Suppressor macrophage treated with lipopolysaccharide for 4 hours (primary cell): ENCODE measurements at regions not wholly inside any gene's neighbourhood (a gene's known extent, or its start where the extent isn't known, plus 50 kb on each side); places are given as distances from the start of the nearest gene placed in this dataset.
"Not testable (repeated sequence)": the region's sequence is repeated elsewhere in the genome, so short reads cannot be mapped to it uniquely, and the experiment has no call there.

Source experiments
- DNase-seq: peaks from one replicate; pipeline ENCODE4 v3.0.0-alpha.2; 2020

- DNase-seq: no peak
Measured at GRCh38 chr7:49486974-49487829, 286.2 kb upstream of the VWC2 start.

- no peak for DNase-seq
Measured at GRCh38 chr7:49487830-49488140, 285.7 kb upstream of the VWC2 start.

- DNase-seq: no peak
Measured at GRCh38 chr7:49488573-49488972, 284.9 kb upstream of the VWC2 start.

DNA sequence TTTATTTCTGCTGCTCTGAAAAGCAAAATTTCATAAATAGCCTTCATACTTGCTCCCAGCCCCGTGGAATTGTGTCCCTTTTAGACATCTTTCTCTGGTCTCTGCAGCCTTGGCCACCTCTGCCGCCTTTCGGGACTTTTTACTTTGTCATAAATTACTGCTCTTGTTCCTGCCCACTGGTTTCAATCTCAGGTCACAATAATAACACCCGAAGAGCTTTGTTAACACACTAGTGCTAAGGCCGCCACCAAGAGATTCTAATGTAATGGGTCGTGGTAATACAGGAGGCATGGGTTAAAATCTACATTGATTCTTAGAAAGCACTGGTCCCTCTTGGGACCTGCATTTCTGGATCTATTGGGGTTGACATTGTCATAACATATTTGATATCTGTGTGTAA is 276.0 kb upstream of the VWC2 start:
- DNase-seq: no peak

- no peak for DNase-seq
Measured at GRCh38 chr7:49500741-49501140, 272.7 kb upstream of the VWC2 start.

- not testable (repeated sequence) for DNase-seq
Measured at GRCh38 chr7:49507206-49507605, 266.2 kb upstream of the VWC2 start.

GRCh38 chr7:49513911-49514310 is 259.5 kb upstream of the VWC2 start:
- DNase-seq: no peak

DNA sequence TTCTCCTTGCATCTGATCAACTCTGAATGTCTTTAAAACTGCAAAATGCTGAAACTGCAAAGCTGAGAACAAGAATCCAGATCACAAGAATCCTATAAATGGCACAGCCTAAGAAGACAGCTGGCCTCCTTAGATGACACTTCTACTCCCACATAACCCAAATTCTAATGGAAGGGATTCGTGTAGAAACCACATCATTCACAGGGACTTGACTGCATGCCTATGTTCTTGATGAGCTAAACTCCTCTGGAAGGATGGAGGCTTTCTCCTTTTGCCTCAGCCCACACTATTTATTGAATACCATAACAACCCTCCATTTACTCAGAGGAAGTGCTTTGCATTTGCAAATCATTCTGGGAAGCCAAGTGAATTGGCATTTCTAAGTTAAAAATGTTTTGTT is 252.5 kb upstream of the VWC2 start:
- no peak for DNase-seq

GRCh38 chr7:49522111-49522510 is 251.3 kb upstream of the VWC2 start:
- DNase-seq: no peak

- no peak for DNase-seq
Measured at GRCh38 chr7:49523870-49524269, 249.6 kb upstream of the VWC2 start.

DNA sequence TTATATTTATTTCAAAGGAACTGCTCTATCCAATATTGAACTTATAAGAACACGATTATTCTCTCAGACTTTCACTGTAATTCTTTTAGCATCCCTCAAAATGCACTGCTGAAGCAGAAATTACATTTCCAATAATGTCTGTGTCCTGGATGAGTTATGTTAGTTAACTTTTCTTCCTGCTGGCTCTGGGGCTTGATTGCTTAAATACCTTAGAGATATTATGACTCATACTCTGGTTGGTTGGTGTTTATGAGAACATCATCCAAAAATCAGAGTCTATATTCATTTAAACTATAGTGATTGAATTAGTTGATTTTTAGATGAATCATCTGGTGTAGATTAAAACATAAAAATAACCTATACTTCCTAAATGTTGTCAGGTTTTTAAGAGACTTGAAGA is 246.3 kb upstream of the VWC2 start:
- DNase-seq: no peak

GRCh38 chr7:49530481-49530880 is 243.0 kb upstream of the VWC2 start:
- DNase-seq: no peak

GRCh38 chr7:49563693-49564378 is 209.6 kb upstream of the VWC2 start:
- DNase-seq: no peak

DNA sequence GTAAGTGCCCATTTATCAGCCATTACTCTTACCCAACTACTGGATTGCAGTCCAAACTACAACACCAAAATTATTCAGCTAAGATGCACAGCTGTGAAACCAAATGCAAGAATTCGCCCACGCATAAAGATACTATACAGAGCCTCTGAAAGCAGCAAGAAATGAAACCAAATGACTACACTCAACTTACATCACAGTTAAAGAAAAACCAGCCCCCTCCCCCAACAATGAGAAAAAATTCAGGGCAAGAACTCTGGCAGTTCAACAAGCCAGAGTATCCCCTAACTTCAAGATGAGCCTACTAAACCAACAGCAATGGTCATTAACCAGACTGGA is 209.1 kb upstream of the VWC2 start:
- DNase-seq: no peak

GRCh38 chr7:49577576-49577975 is 195.9 kb upstream of the VWC2 start:
- no peak for DNase-seq

- DNase-seq: no peak
Measured at GRCh38 chr7:49579408-49579807, 194.0 kb upstream of the VWC2 start.

GRCh38 chr7:49580000-49580399 is 193.4 kb upstream of the VWC2 start:
- no peak for DNase-seq

GRCh38 chr7:49580761-49581160 is 192.7 kb upstream of the VWC2 start:
- DNase-seq: peak; percentile 41

GRCh38 chr7:49583440-49583839 is 190.0 kb upstream of the VWC2 start:
- no peak for DNase-seq

DNA sequence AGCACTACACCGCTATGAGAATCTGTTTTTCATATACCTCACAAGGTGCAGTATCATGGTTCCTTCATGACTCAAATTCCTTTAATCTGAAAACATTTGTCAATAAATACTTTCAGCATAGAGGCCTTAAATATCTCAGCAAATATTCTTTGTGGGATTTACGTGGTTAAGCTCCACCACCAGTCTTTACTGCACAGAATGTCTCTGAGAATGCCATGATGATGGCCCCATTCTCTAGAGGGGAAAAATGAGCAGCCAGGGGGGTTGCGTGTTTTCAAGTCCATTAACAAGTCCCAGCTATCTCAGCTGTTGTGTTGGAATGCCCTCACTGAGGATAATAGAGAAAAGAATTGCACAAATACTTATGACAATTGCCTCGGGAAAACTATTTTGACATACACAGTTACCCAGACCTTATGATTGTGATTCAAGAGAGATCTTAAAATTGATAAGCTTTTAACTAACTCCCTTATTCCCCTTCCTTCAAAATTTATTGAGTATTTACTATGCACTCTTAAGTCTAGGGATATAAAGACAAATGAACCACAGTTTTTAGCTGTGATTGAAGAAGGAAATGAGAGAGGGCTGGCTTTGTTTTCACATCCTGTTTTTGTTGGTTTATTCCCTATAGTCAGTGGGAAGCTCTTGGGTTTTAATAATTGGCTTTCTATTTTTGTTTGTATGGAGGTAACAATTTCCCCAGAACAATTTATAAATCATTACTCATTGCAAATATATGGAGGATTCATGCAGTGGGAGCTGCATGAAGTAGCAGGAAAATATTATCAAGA is 176.5 kb upstream of the VWC2 start:
- DNase-seq: peak; percentile 7

DNA sequence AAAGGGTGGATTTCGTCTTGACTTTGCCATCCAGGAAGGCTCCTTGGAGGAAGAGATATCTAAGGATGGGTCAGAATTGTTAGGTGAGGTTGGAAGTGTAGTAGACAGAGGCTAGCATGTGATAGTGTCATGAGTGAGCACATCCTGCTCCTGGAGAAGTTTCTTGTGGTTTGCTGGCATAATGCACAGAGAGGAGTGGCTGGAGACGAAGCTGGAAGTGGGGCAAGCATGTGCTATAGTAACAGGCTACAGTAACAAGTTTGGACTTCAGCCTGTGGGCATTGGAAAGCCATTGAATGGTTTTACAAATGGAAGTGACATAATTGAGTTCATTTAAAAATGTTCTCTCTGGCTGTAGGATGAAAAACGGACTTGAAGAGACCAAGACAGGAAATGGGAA is 175.6 kb upstream of the VWC2 start:
- peak; percentile 11 for DNase-seq

- no peak for DNase-seq
Measured at GRCh38 chr7:49611951-49612350, 161.5 kb upstream of the VWC2 start.

GRCh38 chr7:49613759-49614158 is 159.7 kb upstream of the VWC2 start:
- no peak for DNase-seq

DNA sequence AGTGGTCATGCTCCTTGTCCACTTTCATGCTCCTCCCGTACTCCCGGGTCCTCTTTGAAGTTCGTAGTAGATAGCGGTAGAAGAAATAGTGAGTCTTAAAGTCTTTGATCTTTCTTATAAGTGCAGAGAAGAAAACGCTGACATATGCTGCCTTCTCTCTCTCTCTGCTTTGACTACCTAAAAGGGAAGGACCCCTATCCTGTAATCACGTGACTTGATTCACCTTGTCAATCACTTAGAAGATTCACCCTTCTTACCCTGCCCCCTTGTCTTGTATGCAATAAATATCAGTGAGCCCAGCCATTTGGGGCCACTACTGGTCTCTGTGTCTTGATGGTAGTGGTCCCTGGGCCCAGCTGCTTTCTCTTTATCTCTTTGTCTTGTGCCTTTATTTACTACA is 158.5 kb upstream of the VWC2 start:
- DNase-seq: not testable (repeated sequence)
